ENCODE measurements at regions not wholly inside any gene's neighbourhood (a gene's known extent, or its start where the extent isn't known, plus 50 kb on each side); places are given as distances from the start of the nearest gene placed in this dataset.
A peak's percentile ranks its signal among the peaks of the same experiment; 100 is the strongest.

DNA sequence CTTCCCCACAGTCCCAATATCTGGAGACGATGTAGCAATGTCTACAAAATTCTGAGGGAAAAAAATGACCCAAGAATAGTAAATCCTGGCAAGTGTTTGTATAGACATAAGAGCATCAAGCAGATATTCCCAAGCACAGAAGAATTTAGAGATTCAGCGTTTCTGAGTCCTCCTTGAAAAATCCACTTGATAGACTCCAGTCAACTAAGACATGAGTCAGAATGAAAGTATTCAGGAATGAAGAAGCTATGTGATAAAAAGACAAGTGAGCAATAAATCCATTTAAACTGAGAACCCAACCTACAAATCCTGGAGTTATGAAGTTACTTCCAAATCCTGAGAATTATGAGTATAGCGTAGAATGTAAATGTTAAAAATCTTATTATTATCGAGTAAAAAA is 86.1 kb upstream of the NPY start:
- Histone ChIP-seq H4K20me1 (ENCODE audit: insufficient read depth) (no peaks in the 10 kb centered on the region), H3K27me3 (replicated peaks; ENCODE audit: insufficient read depth) (no peaks in the 10 kb centered on the region), H2AFZ (no peak overlapping the region), H3F3A (ENCODE audit: insufficient read depth) (no peaks in the 10 kb centered on the region), H3K36me3 (ENCODE audit: low read depth) (no peaks in the 10 kb centered on the region), H3K27ac (no peak overlapping the region), H3K9me3 (ENCODE audit: low read depth) (no peaks in the 10 kb centered on the region), H3K4me2 (ENCODE audit: unreplicated experiment) (no peak overlapping the region), H3K4me3 (no peak overlapping the region), H3K9ac (no peak overlapping the region), H3K4me1 (ENCODE audit: insufficient read depth) (no peaks in the 10 kb centered on the region), H3K9me2 (ENCODE audit: insufficient read depth) (no peaks in the 10 kb centered on the region), H3K79me2 (ENCODE audit: insufficient read depth) (no peaks in the 10 kb centered on the region)
- TF ChIP-seq EZH2phosphoT487 (IDR thresholded peaks at IDR 0.05; ENCODE audit: insufficient read depth, low read depth), result no peak
- no peak for TF ChIP-seq EZH2 (IDR thresholded peaks at IDR 0.05; ENCODE audit: insufficient read depth, poor library complexity, severe bottlenecking)
- DNase-seq, result peak; percentile 6
- in situ Hi-C loops (cut with MboI), result no loop called here
- 38 to 47% methylated on average over 4 of the region's 4 CpGs for WGBS, 2 experiments (ENCODE audit: low coverage in 1 of 2, low lambda C conversion rate in 2 of 2, missing lambda C conversion rate in 2 of 2)

DNA sequence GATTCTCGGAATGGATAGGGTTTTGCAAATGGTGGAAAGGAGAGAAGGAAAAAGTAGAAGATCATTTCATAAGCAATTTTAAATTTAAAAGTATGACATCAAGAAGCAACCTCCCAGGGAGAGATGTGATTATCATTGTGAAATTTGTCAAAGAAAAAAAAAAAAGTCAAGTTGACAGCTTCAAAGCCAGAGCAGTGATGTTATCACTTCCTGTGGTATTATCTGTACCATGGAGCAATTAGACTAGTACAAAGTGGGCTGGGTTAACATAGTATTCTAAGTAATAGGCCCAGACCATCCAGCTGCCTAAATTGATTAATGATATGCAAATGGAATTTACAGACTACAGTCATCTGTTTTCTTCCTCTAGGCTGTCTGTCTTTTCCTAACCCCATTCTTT is 84.0 kb upstream of the NPY start:
- Histone ChIP-seq H3K9me2 (ENCODE audit: insufficient read depth) (no peaks in the 10 kb centered on the region), H3K27ac (no peak overlapping the region), H3K4me1 (ENCODE audit: insufficient read depth) (no peaks in the 10 kb centered on the region), H3K27me3 (replicated peaks; ENCODE audit: insufficient read depth) (no peaks in the 10 kb centered on the region), H3F3A (ENCODE audit: insufficient read depth) (no peaks in the 10 kb centered on the region), H3K9me3 (ENCODE audit: low read depth) (no peaks in the 10 kb centered on the region), H3K4me3 (no peak overlapping the region), H3K9ac (no peak overlapping the region), H3K4me2 (ENCODE audit: unreplicated experiment) (no peak overlapping the region), H4K20me1 (ENCODE audit: insufficient read depth) (no peaks in the 10 kb centered on the region), H3K36me3 (ENCODE audit: low read depth) (no peaks in the 10 kb centered on the region), H2AFZ (no peak overlapping the region), H3K79me2 (ENCODE audit: insufficient read depth) (no peaks in the 10 kb centered on the region)
- in situ Hi-C loops (cut with MboI), result no loop called here
- no peak for DNase-seq
- TF ChIP-seq EZH2 (IDR thresholded peaks at IDR 0.05; ENCODE audit: insufficient read depth, poor library complexity, severe bottlenecking), result no peak
- TF ChIP-seq EZH2phosphoT487 (IDR thresholded peaks at IDR 0.05; ENCODE audit: insufficient read depth, low read depth), result no peak
- 85 to 100% methylated on average over 1 of the region's 1 CpG for WGBS, 2 experiments (ENCODE audit: low coverage in 1 of 2, low lambda C conversion rate in 2 of 2, missing lambda C conversion rate in 2 of 2)

DNA sequence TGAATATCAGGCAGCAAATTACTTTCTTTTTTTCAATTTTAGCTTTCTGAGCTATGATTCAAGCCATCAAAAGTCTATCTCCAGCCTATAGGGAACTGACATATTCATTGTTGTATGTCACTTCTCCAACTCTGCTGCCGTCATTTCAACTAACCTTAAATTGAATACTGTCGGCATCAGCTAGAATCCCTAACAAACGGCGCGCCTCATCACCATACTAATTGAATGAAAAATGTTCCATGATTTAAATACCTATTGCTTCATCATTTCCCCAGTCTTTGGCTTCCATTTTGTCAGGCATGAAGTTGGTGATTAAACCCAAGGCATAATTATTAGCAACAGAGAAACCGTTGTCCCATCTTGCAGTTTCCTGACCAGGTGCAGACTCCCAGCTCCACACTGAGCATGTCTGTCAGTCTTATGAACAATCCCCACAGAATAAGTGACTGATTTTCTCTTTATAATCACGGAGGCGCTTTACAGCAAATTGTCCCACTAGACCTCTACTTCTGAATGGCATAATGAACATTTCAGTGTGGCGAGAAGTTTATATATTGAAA is 83.5 kb upstream of the NPY start:
- no peak overlapping the region for H3K9ac ChIP-seq
- in situ Hi-C loops (cut with MboI), result no loop called here
- H3F3A ChIP-seq (ENCODE audit: insufficient read depth), result no peaks in the 10 kb centered on the region
- H3K9me3 ChIP-seq (ENCODE audit: low read depth), result no peaks in the 10 kb centered on the region
- no peaks in the 10 kb centered on the region for H3K36me3 ChIP-seq (ENCODE audit: low read depth)
- no peak overlapping the region for H3K4me3 ChIP-seq
- no peak for DNase-seq
- no peak overlapping the region for H3K27ac ChIP-seq
- TF ChIP-seq EZH2phosphoT487 (IDR thresholded peaks at IDR 0.05; ENCODE audit: insufficient read depth, low read depth) (no peak), EZH2 (IDR thresholded peaks at IDR 0.05; ENCODE audit: insufficient read depth, poor library complexity, severe bottlenecking) (no peak)
- no peaks in the 10 kb centered on the region for H3K9me2 ChIP-seq (ENCODE audit: insufficient read depth)
- H4K20me1 ChIP-seq (ENCODE audit: insufficient read depth), result no peaks in the 10 kb centered on the region
- no peak overlapping the region for H3K4me2 ChIP-seq (ENCODE audit: unreplicated experiment)
- no peaks in the 10 kb centered on the region for H3K27me3 ChIP-seq (replicated peaks; ENCODE audit: insufficient read depth)
- no peaks in the 10 kb centered on the region for H3K4me1 ChIP-seq (ENCODE audit: insufficient read depth)
- no peak overlapping the region for H2AFZ ChIP-seq
- H3K79me2 ChIP-seq (ENCODE audit: insufficient read depth), result no peaks in the 10 kb centered on the region
- 74 to 75% methylated on average over 9 of the region's 9 CpGs for WGBS, 2 experiments (ENCODE audit: low coverage in 1 of 2, low lambda C conversion rate in 2 of 2, missing lambda C conversion rate in 2 of 2)

DNA sequence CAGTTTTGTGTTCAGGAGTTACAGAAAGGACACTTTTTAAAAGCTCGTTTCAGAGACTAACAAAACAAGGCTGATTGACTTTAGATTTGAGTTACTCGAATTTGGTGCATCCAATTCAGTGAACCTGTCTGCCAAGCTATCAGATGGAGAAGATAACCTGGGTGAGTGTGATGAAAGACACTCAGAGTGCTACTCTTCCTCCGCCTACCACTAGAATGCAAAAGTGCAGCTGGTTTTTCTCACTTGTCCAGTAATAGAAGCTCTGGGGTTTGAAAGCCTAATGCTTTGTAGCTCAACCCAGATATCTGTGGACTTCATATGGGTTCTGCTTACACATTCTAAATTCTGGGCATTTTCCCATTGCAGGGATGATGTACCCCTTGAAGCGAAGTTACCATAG is 82.8 kb upstream of the NPY start:
- Histone ChIP-seq H3K27ac (no peak overlapping the region), H3K9ac (no peak overlapping the region), H3K79me2 (ENCODE audit: insufficient read depth) (no peaks in the 10 kb centered on the region), H3K27me3 (replicated peaks; ENCODE audit: insufficient read depth) (no peaks in the 10 kb centered on the region), H3K9me3 (ENCODE audit: low read depth) (no peaks in the 10 kb centered on the region), H4K20me1 (ENCODE audit: insufficient read depth) (no peaks in the 10 kb centered on the region), H3F3A (ENCODE audit: insufficient read depth) (no peaks in the 10 kb centered on the region), H3K9me2 (ENCODE audit: insufficient read depth) (no peaks in the 10 kb centered on the region), H3K4me3 (no peak overlapping the region), H3K36me3 (ENCODE audit: low read depth) (no peaks in the 10 kb centered on the region), H2AFZ (no peak overlapping the region), H3K4me2 (ENCODE audit: unreplicated experiment) (no peak overlapping the region), H3K4me1 (ENCODE audit: insufficient read depth) (no peaks in the 10 kb centered on the region)
- 38 to 40% methylated on average over 4 of the region's 4 CpGs for WGBS, 2 experiments (ENCODE audit: low coverage in 1 of 2, low lambda C conversion rate in 2 of 2, missing lambda C conversion rate in 2 of 2)
- TF ChIP-seq EZH2phosphoT487 (IDR thresholded peaks at IDR 0.05; ENCODE audit: insufficient read depth, low read depth), result no peak
- no peak for TF ChIP-seq EZH2 (IDR thresholded peaks at IDR 0.05; ENCODE audit: insufficient read depth, poor library complexity, severe bottlenecking)
- DNase-seq, result no peak
- in situ Hi-C loops (cut with MboI), result no loop called here

DNA sequence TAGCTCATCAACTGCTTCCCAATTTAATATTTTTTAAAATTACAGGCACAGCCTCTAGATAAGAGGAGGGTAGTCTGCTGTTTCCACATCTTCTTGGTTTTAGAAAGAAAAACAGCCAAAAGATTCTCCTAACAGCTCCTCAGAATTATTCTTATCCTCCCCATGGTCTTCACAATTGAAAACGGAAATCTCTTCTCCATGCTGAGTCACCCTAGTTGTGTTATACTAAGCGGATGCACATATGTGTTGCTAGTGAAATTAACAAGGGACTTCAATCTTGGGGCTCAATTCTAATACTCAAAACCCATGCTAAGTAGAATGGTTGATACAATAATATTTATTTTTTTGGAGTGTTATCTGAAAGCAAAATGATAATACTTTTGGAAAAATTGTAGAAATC is 71.9 kb upstream of the NPY start:
- no peaks in the 10 kb centered on the region for H3F3A ChIP-seq (ENCODE audit: insufficient read depth)
- no peak overlapping the region for H3K4me2 ChIP-seq (ENCODE audit: unreplicated experiment)
- no peak overlapping the region for H2AFZ ChIP-seq
- H3K36me3 ChIP-seq (ENCODE audit: low read depth), result no peaks in the 10 kb centered on the region
- no peak for TF ChIP-seq EZH2 (IDR thresholded peaks at IDR 0.05; ENCODE audit: insufficient read depth, poor library complexity, severe bottlenecking)
- TF ChIP-seq EZH2phosphoT487 (IDR thresholded peaks at IDR 0.05; ENCODE audit: insufficient read depth, low read depth), result no peak
- DNase-seq, result no peak
- H3K4me3 ChIP-seq, result no peak overlapping the region
- H3K27ac ChIP-seq, result no peak overlapping the region
- no peaks in the 10 kb centered on the region for H3K9me2 ChIP-seq (ENCODE audit: insufficient read depth)
- no peaks in the 10 kb centered on the region for H3K4me1 ChIP-seq (ENCODE audit: insufficient read depth)
- H4K20me1 ChIP-seq (ENCODE audit: insufficient read depth), result no peaks in the 10 kb centered on the region
- H3K27me3 ChIP-seq (replicated peaks; ENCODE audit: insufficient read depth), result no peaks in the 10 kb centered on the region
- H3K9me3 ChIP-seq (ENCODE audit: low read depth), result no peaks in the 10 kb centered on the region
- in situ Hi-C loops (cut with MboI), result no loop called here
- H3K9ac ChIP-seq, result no peak overlapping the region
- no peaks in the 10 kb centered on the region for H3K79me2 ChIP-seq (ENCODE audit: insufficient read depth)
- WGBS, 2 experiments (ENCODE audit: low coverage in 1 of 2, low lambda C conversion rate in 2 of 2, missing lambda C conversion rate in 2 of 2), result 38 to 72% methylated on average over 2 of the region's 2 CpGs
